ENCODE measurements at regions not wholly inside any gene's neighbourhood (a gene's known extent, or its start where the extent isn't known, plus 50 kb on each side); places are given as distances from the start of the nearest gene placed in this dataset.

DNA sequence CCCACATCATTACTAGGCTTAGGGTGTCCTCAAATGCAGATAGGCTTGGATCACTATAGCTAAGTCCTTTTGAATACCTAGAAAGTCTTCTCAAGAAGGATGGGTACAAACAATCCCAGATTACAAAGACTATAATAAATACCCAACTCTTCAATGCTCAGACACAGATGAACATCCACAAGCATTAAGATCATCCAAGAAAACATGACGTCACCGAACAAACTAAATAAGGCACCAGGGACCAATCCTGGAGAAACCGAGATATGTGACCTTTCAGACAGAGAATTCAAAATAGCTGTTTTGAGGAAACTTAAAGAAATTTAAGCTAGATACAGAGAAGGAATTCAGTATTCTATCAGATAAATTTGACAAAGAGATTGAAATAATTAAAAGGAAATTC lies 108.0 kb upstream of the PLPP4 start:
- H3K27me3 ChIP-seq (replicated peaks; ENCODE audit: insufficient read depth, low read length) = no peaks in the 10 kb centered on the region
- H3K4me3 ChIP-seq (ENCODE audit: low read length) = no peak overlapping the region
- no peaks in the 10 kb centered on the region for H4K20me1 ChIP-seq (ENCODE audit: insufficient read depth, low read length)
- no peaks in the 10 kb centered on the region for H3F3A ChIP-seq (ENCODE audit: insufficient read depth, low read length)
- H3K9me2 ChIP-seq (replicated peaks; ENCODE audit: insufficient read depth, low read length) = no peaks in the 10 kb centered on the region
- TF ChIP-seq, protein P1, sequence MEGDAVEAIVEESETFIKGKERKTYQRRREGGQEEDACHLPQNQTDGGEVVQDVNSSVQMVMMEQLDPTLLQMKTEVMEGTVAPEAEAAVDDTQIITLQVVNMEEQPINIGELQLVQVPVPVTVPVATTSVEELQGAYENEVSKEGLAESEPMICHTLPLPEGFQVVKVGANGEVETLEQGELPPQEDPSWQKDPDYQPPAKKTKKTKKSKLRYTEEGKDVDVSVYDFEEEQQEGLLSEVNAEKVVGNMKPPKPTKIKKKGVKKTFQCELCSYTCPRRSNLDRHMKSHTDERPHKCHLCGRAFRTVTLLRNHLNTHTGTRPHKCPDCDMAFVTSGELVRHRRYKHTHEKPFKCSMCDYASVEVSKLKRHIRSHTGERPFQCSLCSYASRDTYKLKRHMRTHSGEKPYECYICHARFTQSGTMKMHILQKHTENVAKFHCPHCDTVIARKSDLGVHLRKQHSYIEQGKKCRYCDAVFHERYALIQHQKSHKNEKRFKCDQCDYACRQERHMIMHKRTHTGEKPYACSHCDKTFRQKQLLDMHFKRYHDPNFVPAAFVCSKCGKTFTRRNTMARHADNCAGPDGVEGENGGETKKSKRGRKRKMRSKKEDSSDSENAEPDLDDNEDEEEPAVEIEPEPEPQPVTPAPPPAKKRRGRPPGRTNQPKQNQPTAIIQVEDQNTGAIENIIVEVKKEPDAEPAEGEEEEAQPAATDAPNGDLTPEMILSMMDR (IDR thresholded peaks at IDR 0.05; ENCODE audit: low read length) = no peak
- TF ChIP-seq EZH2 (optimal IDR thresholded peaks at IDR 0.05; ENCODE audit: low read depth, low read length) (no peak), EZH2phosphoT487 (IDR thresholded peaks at IDR 0.05; ENCODE audit: low read length) (no peak)
- no peak overlapping the region for H3K4me2 ChIP-seq (ENCODE audit: low read depth, low read length)
- DNase-seq = no peak
- no peaks in the 10 kb centered on the region for H3K4me1 ChIP-seq (ENCODE audit: low read length)
- H3K9ac ChIP-seq (ENCODE audit: low read length) = no peak overlapping the region
- H3K79me2 ChIP-seq (ENCODE audit: low read length) = no peaks in the 10 kb centered on the region
- H3K27ac ChIP-seq (ENCODE audit: low read length) = no peak overlapping the region
- no peaks in the 10 kb centered on the region for H3K9me3 ChIP-seq (replicated peaks; ENCODE audit: insufficient read depth, low read length)
- no peak overlapping the region for H2AFZ ChIP-seq (ENCODE audit: low read length)
- H3K36me3 ChIP-seq (replicated peaks; ENCODE audit: insufficient read depth, low read length) = no peaks in the 10 kb centered on the region

DNA sequence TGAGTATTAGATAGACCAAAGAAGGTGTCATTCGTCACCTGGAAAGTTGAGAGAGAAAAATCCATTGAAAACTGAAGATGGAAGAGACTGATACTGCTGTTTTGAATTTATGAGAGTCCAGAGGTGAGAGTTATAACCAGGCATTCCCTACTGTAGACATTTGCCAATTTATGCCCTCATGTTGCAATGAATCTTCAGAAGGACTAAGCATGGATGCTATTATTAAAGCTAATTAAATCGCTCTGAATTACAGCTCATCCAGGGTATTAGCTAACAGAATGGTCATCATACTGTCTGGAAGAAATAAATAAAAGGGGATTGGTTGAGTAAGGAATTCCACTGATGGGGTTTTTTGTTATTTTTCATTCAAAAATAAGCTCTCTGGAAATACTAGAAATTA lies 101.6 kb upstream of the PLPP4 start:
- Histone ChIP-seq H3K4me1 (ENCODE audit: low read length) (no peaks in the 10 kb centered on the region), H3K27ac (ENCODE audit: low read length) (no peak overlapping the region), H2AFZ (ENCODE audit: low read length) (no peak overlapping the region), H3K9me3 (replicated peaks; ENCODE audit: insufficient read depth, low read length) (no peaks in the 10 kb centered on the region), H3K36me3 (replicated peaks; ENCODE audit: insufficient read depth, low read length) (no peaks in the 10 kb centered on the region), H3F3A (ENCODE audit: insufficient read depth, low read length) (0 out of 2 replicates have a peak, but pooled peaks cover 3% of the 10 kb centered on the region), H4K20me1 (ENCODE audit: insufficient read depth, low read length) (no peaks in the 10 kb centered on the region), H3K79me2 (ENCODE audit: low read length) (no peaks in the 10 kb centered on the region), H3K4me2 (ENCODE audit: low read depth, low read length) (no peak overlapping the region), H3K9ac (ENCODE audit: low read length) (no peak overlapping the region), H3K4me3 (ENCODE audit: low read length) (no peak overlapping the region), H3K27me3 (replicated peaks; ENCODE audit: insufficient read depth, low read length) (no peaks in the 10 kb centered on the region), H3K9me2 (replicated peaks; ENCODE audit: insufficient read depth, low read length) (no peaks in the 10 kb centered on the region)
- TF ChIP-seq, protein P1 (IDR thresholded peaks at IDR 0.05; ENCODE audit: low read length) = no peak
- TF ChIP-seq EZH2phosphoT487 (IDR thresholded peaks at IDR 0.05; ENCODE audit: low read length) = no peak
- no peak for TF ChIP-seq EZH2 (optimal IDR thresholded peaks at IDR 0.05; ENCODE audit: low read depth, low read length)
- no peak for DNase-seq

DNA sequence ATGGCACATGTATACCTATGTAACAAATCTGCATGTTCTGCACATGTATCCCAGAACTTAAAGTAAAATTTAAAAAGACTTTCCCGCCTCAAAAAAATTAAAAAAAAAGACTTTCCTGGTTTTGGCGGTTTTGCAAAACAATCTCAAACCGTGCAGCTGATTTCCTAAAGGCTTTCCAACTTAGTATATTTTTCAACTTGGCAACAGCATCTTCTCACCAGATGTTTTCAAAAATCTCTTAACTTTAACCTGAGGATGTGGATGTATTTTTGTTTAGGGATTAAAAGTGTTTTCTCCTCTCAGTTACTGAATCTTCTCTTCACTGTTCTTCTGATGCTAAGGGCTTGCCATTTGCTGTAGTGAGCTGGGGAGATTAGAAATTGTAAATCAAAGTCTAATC lies 96.5 kb upstream of the PLPP4 start:
- Histone ChIP-seq H3F3A (ENCODE audit: insufficient read depth, low read length) (0 out of 2 replicates have a peak, but pooled peaks cover 3% of the 10 kb centered on the region), H3K4me2 (ENCODE audit: low read depth, low read length) (no peak overlapping the region), H4K20me1 (ENCODE audit: insufficient read depth, low read length) (no peaks in the 10 kb centered on the region), H3K9ac (ENCODE audit: low read length) (no peak overlapping the region), H3K79me2 (ENCODE audit: low read length) (no peaks in the 10 kb centered on the region), H3K4me3 (ENCODE audit: low read length) (no peak overlapping the region), H3K27me3 (replicated peaks; ENCODE audit: insufficient read depth, low read length) (no peaks in the 10 kb centered on the region), H3K36me3 (replicated peaks; ENCODE audit: insufficient read depth, low read length) (no peaks in the 10 kb centered on the region), H3K9me3 (replicated peaks; ENCODE audit: insufficient read depth, low read length) (no peaks in the 10 kb centered on the region), H3K27ac (ENCODE audit: low read length) (no peak overlapping the region), H3K9me2 (replicated peaks; ENCODE audit: insufficient read depth, low read length) (no peaks in the 10 kb centered on the region), H3K4me1 (ENCODE audit: low read length) (no peaks in the 10 kb centered on the region), H2AFZ (ENCODE audit: low read length) (no peak overlapping the region)
- TF ChIP-seq EZH2 (optimal IDR thresholded peaks at IDR 0.05; ENCODE audit: low read depth, low read length) = no peak
- DNase-seq = no peak

DNA sequence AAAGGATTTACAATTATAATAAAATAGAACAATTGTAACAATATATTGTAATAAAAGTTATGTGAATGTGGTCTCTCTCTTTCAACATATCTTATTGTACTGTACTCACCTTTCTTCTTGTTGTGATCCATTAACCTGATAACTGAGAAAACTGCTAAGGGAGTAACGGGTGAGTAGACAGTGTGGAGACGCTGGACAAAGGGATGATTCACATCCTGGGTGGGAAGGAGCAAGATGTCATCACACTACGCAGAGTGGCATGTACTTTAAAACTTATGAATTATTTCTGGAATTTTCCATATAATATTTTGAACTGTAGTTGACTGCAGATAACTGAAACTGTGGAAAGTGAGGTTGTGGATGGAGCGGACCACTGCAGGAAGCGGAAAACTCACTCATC lies 91.2 kb upstream of the PLPP4 start:
- TF ChIP-seq EZH2phosphoT487 (IDR thresholded peaks at IDR 0.05; ENCODE audit: low read length) (no peak), EZH2 (optimal IDR thresholded peaks at IDR 0.05; ENCODE audit: low read depth, low read length) (no peak)
- TF ChIP-seq, protein P1 (IDR thresholded peaks at IDR 0.05; ENCODE audit: low read length) = no peak
- H3K9ac ChIP-seq (ENCODE audit: low read length) = no peak overlapping the region
- no peaks in the 10 kb centered on the region for H3F3A ChIP-seq (ENCODE audit: insufficient read depth, low read length)
- H3K9me2 ChIP-seq (replicated peaks; ENCODE audit: insufficient read depth, low read length) = no peaks in the 10 kb centered on the region
- H3K27ac ChIP-seq (ENCODE audit: low read length) = no peak overlapping the region
- no peak for DNase-seq
- no peaks in the 10 kb centered on the region for H3K36me3 ChIP-seq (replicated peaks; ENCODE audit: insufficient read depth, low read length)
- no peaks in the 10 kb centered on the region for H3K79me2 ChIP-seq (ENCODE audit: low read length)
- no peaks in the 10 kb centered on the region for H3K27me3 ChIP-seq (replicated peaks; ENCODE audit: insufficient read depth, low read length)
- H3K4me2 ChIP-seq (ENCODE audit: low read depth, low read length) = no peak overlapping the region
- H3K9me3 ChIP-seq (replicated peaks; ENCODE audit: insufficient read depth, low read length) = no peaks in the 10 kb centered on the region
- H3K4me1 ChIP-seq (ENCODE audit: low read length) = no peaks in the 10 kb centered on the region
- H2AFZ ChIP-seq (ENCODE audit: low read length) = no peak overlapping the region
- H3K4me3 ChIP-seq (ENCODE audit: low read length) = no peak overlapping the region
- H4K20me1 ChIP-seq (ENCODE audit: insufficient read depth, low read length) = no peaks in the 10 kb centered on the region
